ENCODE measurements at regions not wholly inside any gene's neighbourhood (a gene's known extent, or its start where the extent isn't known, plus 50 kb on each side); places are given as distances from the start of the nearest gene placed in this dataset.

DNA sequence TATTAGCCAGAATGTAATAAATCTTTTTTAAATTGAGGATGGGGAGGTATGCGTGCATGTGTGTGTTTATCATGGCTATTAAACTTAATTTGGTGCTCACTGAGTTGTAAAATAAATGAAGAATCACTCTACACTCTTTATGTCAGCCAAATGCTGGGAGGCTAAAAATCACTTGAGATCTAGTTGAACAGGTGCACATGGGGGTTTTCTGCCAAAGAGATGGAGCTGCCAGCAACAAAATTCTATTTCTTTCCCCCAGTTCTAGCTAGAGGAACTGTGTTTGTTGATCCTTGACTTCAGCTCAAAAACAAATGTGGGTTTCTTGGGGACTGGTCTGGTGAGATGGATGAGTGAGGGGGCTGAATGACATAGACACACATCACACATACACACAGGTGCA lies 183.3 kb upstream of the BTBD3 start:
- TF ChIP-seq GATA2 (IDR thresholded peaks at IDR 0.05; ENCODE audit: low read depth, low read length) (no peak), GATA3 (IDR thresholded peaks at IDR 0.05; ENCODE audit: low read depth, low read length) (no peak)

Data from SH-SY5Y (cell line).